ENCODE measurements at regions not wholly inside any gene's neighbourhood (a gene's known extent, or its start where the extent isn't known, plus 50 kb on each side); places are given as distances from the start of the nearest gene placed in this dataset.
"Not testable (repeated sequence)": the region's sequence is repeated elsewhere in the genome, so short reads cannot be mapped to it uniquely, and the experiment has no call there.

GRCh38 chr22:22335640-22336039 is 91.1 kb downstream of the VPREB1 start:
- H3K4me3 Mint-ChIP-seq (ENCODE audit: low read depth); H3K4me1 Mint-ChIP-seq (ENCODE audit: low read depth); H3K27ac Mint-ChIP-seq; intact Hi-C loops (cut with micrococcal nuclease); DNase-seq (ENCODE audit: low spot score); H3K36me3 Mint-ChIP-seq (ENCODE audit: low read depth); H3K9me3 Mint-ChIP-seq: not testable (repeated sequence)
- peaks cover 54% of the 10 kb centered on the region for H3K27me3 Mint-ChIP-seq (ENCODE audit: low read depth)

GRCh38 chr22:22336333-22336732 is 91.7 kb downstream of the VPREB1 start:
- intact Hi-C loops (cut with micrococcal nuclease); H3K27ac Mint-ChIP-seq; H3K4me1 Mint-ChIP-seq (ENCODE audit: low read depth); H3K4me3 Mint-ChIP-seq (ENCODE audit: low read depth); DNase-seq (ENCODE audit: low spot score); H3K36me3 Mint-ChIP-seq (ENCODE audit: low read depth); H3K9me3 Mint-ChIP-seq: not testable (repeated sequence)
- H3K27me3 Mint-ChIP-seq (ENCODE audit: low read depth): peaks cover 53% of the 10 kb centered on the region

GRCh38 chr22:22338778-22339177 is 94.2 kb downstream of the VPREB1 start:
- H3K27me3 Mint-ChIP-seq (ENCODE audit: low read depth): peaks cover 34% of the 10 kb centered on the region
- DNase-seq (ENCODE audit: low spot score); H3K36me3 Mint-ChIP-seq (ENCODE audit: low read depth); H3K9me3 Mint-ChIP-seq; H3K4me3 Mint-ChIP-seq (ENCODE audit: low read depth); intact Hi-C loops (cut with micrococcal nuclease); H3K27ac Mint-ChIP-seq; H3K4me1 Mint-ChIP-seq (ENCODE audit: low read depth): not testable (repeated sequence)

GRCh38 chr22:22341736-22342135 is 97.2 kb downstream of the VPREB1 start:
- no peak overlapping the region for H3K27ac Mint-ChIP-seq
- H3K4me3 Mint-ChIP-seq (ENCODE audit: low read depth): no peak overlapping the region
- DNase-seq (ENCODE audit: low spot score): no peak
- peaks cover 6% of the 10 kb centered on the region for H3K4me1 Mint-ChIP-seq (ENCODE audit: low read depth)
- H3K36me3 Mint-ChIP-seq (ENCODE audit: low read depth): no peaks in the 10 kb centered on the region
- H3K9me3 Mint-ChIP-seq: peaks cover 3% of the 10 kb centered on the region
- intact Hi-C loops (cut with micrococcal nuclease): no loop called here
- peaks cover 18% of the 10 kb centered on the region for H3K27me3 Mint-ChIP-seq (ENCODE audit: low read depth)

- Mint-ChIP-seq H3K27ac (no peak overlapping the region), H3K27me3 (ENCODE audit: low read depth) (peaks cover 14% of the 10 kb centered on the region), H3K9me3 (no peaks in the 10 kb centered on the region), H3K4me3 (ENCODE audit: low read depth) (no peak overlapping the region), H3K36me3 (ENCODE audit: low read depth) (no peaks in the 10 kb centered on the region), H3K4me1 (ENCODE audit: low read depth) (peaks cover 6% of the 10 kb centered on the region)
- intact Hi-C loops (cut with micrococcal nuclease): no loop called here
- DNase-seq (ENCODE audit: low spot score): peak; percentile 43
Observed at GRCh38 chr22:22342697-22343580, 98.4 kb downstream of the VPREB1 start.

- Mint-ChIP-seq H3K36me3 (ENCODE audit: low read depth) (no peaks in the 10 kb centered on the region), H3K4me3 (ENCODE audit: low read depth) (no peak overlapping the region), H3K4me1 (ENCODE audit: low read depth) (peaks cover 6% of the 10 kb centered on the region), H3K27me3 (ENCODE audit: low read depth) (peaks cover 14% of the 10 kb centered on the region), H3K9me3 (no peaks in the 10 kb centered on the region), H3K27ac (no peak overlapping the region)
- intact Hi-C loops (cut with micrococcal nuclease): no loop called here
- no peak for DNase-seq (ENCODE audit: low spot score)
Observed at GRCh38 chr22:22343581-22344296, 99.2 kb downstream of the VPREB1 start.

GRCh38 chr22:22344430-22344829 is 99.8 kb downstream of the VPREB1 start:
- peaks cover 21% of the 10 kb centered on the region for H3K27me3 Mint-ChIP-seq (ENCODE audit: low read depth)
- H3K4me1 Mint-ChIP-seq (ENCODE audit: low read depth): peaks cover 3% of the 10 kb centered on the region
- DNase-seq (ENCODE audit: low spot score): no peak
- H3K27ac Mint-ChIP-seq: no peak overlapping the region
- no peaks in the 10 kb centered on the region for H3K9me3 Mint-ChIP-seq
- intact Hi-C loops (cut with micrococcal nuclease): no loop called here
- no peak overlapping the region for H3K4me3 Mint-ChIP-seq (ENCODE audit: low read depth)
- no peaks in the 10 kb centered on the region for H3K36me3 Mint-ChIP-seq (ENCODE audit: low read depth)

- H3K4me3 Mint-ChIP-seq (ENCODE audit: low read depth): no peak overlapping the region
- no peak for DNase-seq (ENCODE audit: low spot score)
- H3K27ac Mint-ChIP-seq: no peak overlapping the region
Observed at GRCh38 chr22:22345781-22346180, 101.2 kb downstream of the VPREB1 start.

GRCh38 chr22:22346401-22347107 is 102.0 kb downstream of the VPREB1 start:
- Mint-ChIP-seq H3K4me3 (ENCODE audit: low read depth) (no peak overlapping the region), H3K4me1 (ENCODE audit: low read depth) (no peaks in the 10 kb centered on the region), H3K9me3 (no peaks in the 10 kb centered on the region), H3K27ac (no peak overlapping the region), H3K27me3 (ENCODE audit: low read depth) (peaks cover 23% of the 10 kb centered on the region), H3K36me3 (ENCODE audit: low read depth) (no peaks in the 10 kb centered on the region)
- intact Hi-C loops (cut with micrococcal nuclease): no loop called here
- DNase-seq (ENCODE audit: low spot score): no peak

More at GRCh38 chr22:22345781-22346180, 101.2 kb downstream of the VPREB1 start:
- no peaks in the 10 kb centered on the region for H3K36me3 Mint-ChIP-seq (ENCODE audit: low read depth)
- no peaks in the 10 kb centered on the region for H3K9me3 Mint-ChIP-seq
- intact Hi-C loops (cut with micrococcal nuclease): no loop called here
- H3K4me1 Mint-ChIP-seq (ENCODE audit: low read depth): no peaks in the 10 kb centered on the region
- peaks cover 25% of the 10 kb centered on the region for H3K27me3 Mint-ChIP-seq (ENCODE audit: low read depth)

- H3K4me3 Mint-ChIP-seq (ENCODE audit: low read depth): no peak overlapping the region
- H3K4me1 Mint-ChIP-seq (ENCODE audit: low read depth): no peaks in the 10 kb centered on the region
- H3K9me3 Mint-ChIP-seq: no peaks in the 10 kb centered on the region
- no peak overlapping the region for H3K27ac Mint-ChIP-seq
- no peak for DNase-seq (ENCODE audit: low spot score)
- H3K36me3 Mint-ChIP-seq (ENCODE audit: low read depth): no peaks in the 10 kb centered on the region
- peaks cover 29% of the 10 kb centered on the region for H3K27me3 Mint-ChIP-seq (ENCODE audit: low read depth)
- intact Hi-C loops (cut with micrococcal nuclease): no loop called here
Observed at GRCh38 chr22:22348127-22348814, 103.7 kb downstream of the VPREB1 start.

GRCh38 chr22:22348815-22349454 is 104.3 kb downstream of the VPREB1 start:
- no peaks in the 10 kb centered on the region for H3K4me1 Mint-ChIP-seq (ENCODE audit: low read depth)
- peaks cover 32% of the 10 kb centered on the region for H3K27me3 Mint-ChIP-seq (ENCODE audit: low read depth)
- intact Hi-C loops (cut with micrococcal nuclease): loop anchor here (1.0 kb wide), 1 partner anchor 48 kb away; no protein-coding TSS in a partner anchor
- no peaks in the 10 kb centered on the region for H3K36me3 Mint-ChIP-seq (ENCODE audit: low read depth)
- DNase-seq (ENCODE audit: low spot score): no peak
- H3K27ac Mint-ChIP-seq: no peak overlapping the region
- H3K9me3 Mint-ChIP-seq: no peaks in the 10 kb centered on the region
- H3K4me3 Mint-ChIP-seq (ENCODE audit: low read depth): no peak overlapping the region

- Mint-ChIP-seq H3K27me3 (ENCODE audit: low read depth) (peaks cover 32% of the 10 kb centered on the region), H3K4me3 (ENCODE audit: low read depth) (no peak overlapping the region), H3K9me3 (no peaks in the 10 kb centered on the region), H3K27ac (no peak overlapping the region), H3K36me3 (ENCODE audit: low read depth) (no peaks in the 10 kb centered on the region), H3K4me1 (ENCODE audit: low read depth) (no peaks in the 10 kb centered on the region)
- intact Hi-C loops (cut with micrococcal nuclease): loop anchor here (1.0 kb wide), 1 partner anchor 48 kb away; no protein-coding TSS in a partner anchor
- no peak for DNase-seq (ENCODE audit: low spot score)
Observed at GRCh38 chr22:22349455-22349836, 104.9 kb downstream of the VPREB1 start.
